Ectodermal cell (in vitro differentiated cells): ENCODE measurements at regions not wholly inside any gene's neighbourhood (a gene's known extent, or its start where the extent isn't known, plus 50 kb on each side); places are given as distances from the start of the nearest gene placed in this dataset.

Experiments
- H3K27ac ChIP-seq: 2 replicates; pipeline ENCODE4 v1.7.0; 2013; ENCODE audit warnings: mild to moderate bottlenecking, low read depth, low read length; ENCODE audit not compliant: insufficient read depth, poor library complexity, severe bottlenecking
- H3K27me3 ChIP-seq: 2 replicates; pipeline ENCODE4 v1.7.0; 2013; ENCODE audit warnings: mild to moderate bottlenecking, low read length; ENCODE audit not compliant: insufficient read depth, control insufficient read depth, poor library complexity, severe bottlenecking
- H3K36me3 ChIP-seq: one replicate; pipeline ENCODE4 v1.7.0; 2013; ENCODE audit warnings: low read length; ENCODE audit not compliant: control insufficient read depth, insufficient read depth
- H3K4me1 ChIP-seq: one replicate; pipeline ENCODE4 v1.7.0; 2013; ENCODE audit warnings: low read length; ENCODE audit not compliant: control insufficient read depth, insufficient read depth
- H3K4me3 ChIP-seq: 2 replicates; pipeline ENCODE4 v1.7.0; 2013; ENCODE audit warnings: low read depth, low read length, control low read depth; ENCODE audit not compliant: insufficient read depth
- H3K9me3 ChIP-seq: 2 replicates; pipeline ENCODE4 v1.7.0; 2013; ENCODE audit warnings: mild to moderate bottlenecking, low read length, moderate library complexity; ENCODE audit not compliant: control insufficient read depth
- WGBS, 2 experiments: methylation state at CpG; one replicate each; pipeline ENCODE4 v1.1.7; 2013; ENCODE audit warnings: missing lambda C conversion rate in 2 of 2; 5-methylcytosine and 5-hydroxymethylcytosine counted together

DNA sequence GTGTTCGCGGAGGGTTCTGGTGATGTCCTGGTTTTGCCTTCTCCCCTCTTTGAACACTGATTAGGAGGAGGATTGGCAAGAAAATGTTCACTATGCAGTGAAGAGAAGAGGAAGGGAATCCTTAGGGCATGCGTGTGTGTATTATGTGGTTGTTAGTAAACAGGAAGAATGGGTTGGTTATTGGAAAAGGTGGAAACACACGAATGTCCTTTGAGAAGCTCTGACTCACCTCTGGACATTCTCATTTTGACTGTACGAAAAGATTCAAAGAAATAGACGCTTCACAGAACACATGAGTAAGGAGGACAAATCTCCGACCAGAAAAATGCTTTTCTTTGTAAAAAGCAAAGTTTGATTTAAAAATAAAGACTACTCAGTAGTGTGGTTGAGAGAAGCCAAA lies 188.8 kb upstream of the PRICKLE2 start:
- H3K27me3 ChIP-seq: no peaks in the 10 kb centered on the region
- H3K27ac ChIP-seq: no peak overlapping the region
- peaks cover 16% of the 10 kb centered on the region for H3K4me1 ChIP-seq
- H3K9me3 ChIP-seq: no peaks in the 10 kb centered on the region
- no peaks in the 10 kb centered on the region for H3K36me3 ChIP-seq
- 96 to 97% methylated on average over 7 of the region's 7 CpGs for WGBS, 2 experiments
- no peak overlapping the region for H3K4me3 ChIP-seq

DNA sequence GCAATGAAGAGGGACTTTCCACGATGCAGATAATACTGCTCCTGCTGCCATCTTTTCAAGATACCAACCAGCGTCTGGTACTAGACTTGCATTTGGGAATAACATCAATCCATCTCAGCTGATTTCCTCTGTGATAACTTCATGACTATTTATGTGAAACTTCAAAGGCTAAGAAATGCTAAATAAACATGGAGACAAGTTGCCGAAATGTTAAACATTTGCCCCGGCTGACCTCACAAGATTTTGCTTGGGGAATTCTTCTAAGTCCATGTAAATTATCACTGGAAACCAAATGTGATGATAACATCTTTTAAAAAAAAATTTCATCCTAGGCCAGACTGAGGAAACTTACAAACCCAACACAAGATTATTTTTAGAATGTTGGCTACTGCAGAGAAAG lies 185.8 kb upstream of the PRICKLE2 start:
- Histone ChIP-seq H3K4me3 (no peak overlapping the region), H3K27ac (no peak overlapping the region), H3K27me3 (no peaks in the 10 kb centered on the region), H3K36me3 (no peaks in the 10 kb centered on the region), H3K9me3 (no peaks in the 10 kb centered on the region), H3K4me1 (peaks cover 7% of the 10 kb centered on the region)
- 96 to 97% methylated on average over 4 of the region's 4 CpGs for WGBS, 2 experiments

DNA sequence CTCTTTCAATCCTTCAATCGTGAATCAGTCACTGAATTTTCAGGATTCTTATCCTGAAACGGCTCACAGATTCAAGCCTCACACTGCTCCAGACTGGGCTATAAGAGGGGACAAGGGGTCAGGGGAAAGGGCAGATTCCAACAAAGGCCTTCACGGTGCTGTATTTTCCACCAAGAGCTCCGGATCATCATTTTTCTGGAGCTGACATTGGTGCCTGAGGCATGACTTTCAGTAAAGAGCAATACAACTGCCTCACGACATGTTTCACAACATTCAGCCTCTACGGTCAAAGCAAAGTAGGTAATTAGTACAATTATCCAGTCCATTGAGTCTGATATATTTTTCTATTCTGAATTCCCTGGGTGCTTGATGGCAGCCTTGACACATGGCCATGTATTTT lies 185.0 kb upstream of the PRICKLE2 start:
- no peaks in the 10 kb centered on the region for H3K27me3 ChIP-seq
- peaks cover 7% of the 10 kb centered on the region for H3K4me1 ChIP-seq
- H3K4me3 ChIP-seq: no peak overlapping the region
- H3K36me3 ChIP-seq: no peaks in the 10 kb centered on the region
- 87 to 90% methylated on average over 6 of the region's 6 CpGs for WGBS, 2 experiments
- no peak overlapping the region for H3K27ac ChIP-seq
- H3K9me3 ChIP-seq: no peaks in the 10 kb centered on the region

DNA sequence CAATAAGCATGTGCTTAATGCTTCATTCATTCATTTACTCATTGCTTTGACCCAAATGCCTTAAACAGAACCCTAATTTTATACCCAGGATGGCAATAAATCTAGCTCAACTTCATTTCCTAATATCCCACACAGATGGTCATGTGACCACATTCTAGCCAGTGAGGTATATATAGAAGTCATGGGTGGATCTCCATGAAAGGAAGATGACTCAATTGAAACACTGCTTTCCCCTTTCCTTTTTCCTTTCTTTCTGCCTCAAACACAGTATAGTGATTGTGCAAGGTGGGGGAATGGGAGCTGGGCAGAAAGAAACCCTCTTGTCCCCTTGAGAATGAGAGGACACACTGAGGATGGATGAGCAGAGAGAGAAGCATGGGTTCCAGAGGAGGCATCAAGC lies 183.5 kb upstream of the PRICKLE2 start:
- peaks cover 7% of the 10 kb centered on the region for H3K4me1 ChIP-seq
- no peaks in the 10 kb centered on the region for H3K36me3 ChIP-seq
- H3K27ac ChIP-seq: no peak overlapping the region
- H3K27me3 ChIP-seq: no peaks in the 10 kb centered on the region
- no peak overlapping the region for H3K4me3 ChIP-seq
- no peaks in the 10 kb centered on the region for H3K9me3 ChIP-seq

DNA sequence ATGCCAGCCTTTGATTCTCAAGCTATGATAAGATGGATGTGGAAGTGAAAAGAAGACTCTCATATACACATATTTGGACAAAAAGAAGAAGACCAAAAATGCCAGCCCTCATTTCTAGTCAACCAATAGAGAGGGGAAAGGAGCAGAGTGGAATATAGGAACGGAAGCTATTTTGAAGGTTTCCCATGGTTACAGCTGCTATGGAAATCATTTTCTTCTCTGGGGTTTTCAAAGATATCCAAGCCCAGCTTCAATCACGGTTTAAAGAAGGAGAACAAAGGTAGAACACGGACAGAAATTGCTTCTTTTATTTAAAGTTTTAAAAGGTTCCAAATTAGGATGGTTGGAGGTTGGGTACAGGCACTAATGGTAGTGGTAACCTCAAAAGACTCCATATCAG lies 181.0 kb upstream of the PRICKLE2 start:
- 86 to 92% methylated on average over 3 of the region's 3 CpGs for WGBS, 2 experiments
- no peaks in the 10 kb centered on the region for H3K9me3 ChIP-seq
- H3K4me3 ChIP-seq: no peak overlapping the region

DNA sequence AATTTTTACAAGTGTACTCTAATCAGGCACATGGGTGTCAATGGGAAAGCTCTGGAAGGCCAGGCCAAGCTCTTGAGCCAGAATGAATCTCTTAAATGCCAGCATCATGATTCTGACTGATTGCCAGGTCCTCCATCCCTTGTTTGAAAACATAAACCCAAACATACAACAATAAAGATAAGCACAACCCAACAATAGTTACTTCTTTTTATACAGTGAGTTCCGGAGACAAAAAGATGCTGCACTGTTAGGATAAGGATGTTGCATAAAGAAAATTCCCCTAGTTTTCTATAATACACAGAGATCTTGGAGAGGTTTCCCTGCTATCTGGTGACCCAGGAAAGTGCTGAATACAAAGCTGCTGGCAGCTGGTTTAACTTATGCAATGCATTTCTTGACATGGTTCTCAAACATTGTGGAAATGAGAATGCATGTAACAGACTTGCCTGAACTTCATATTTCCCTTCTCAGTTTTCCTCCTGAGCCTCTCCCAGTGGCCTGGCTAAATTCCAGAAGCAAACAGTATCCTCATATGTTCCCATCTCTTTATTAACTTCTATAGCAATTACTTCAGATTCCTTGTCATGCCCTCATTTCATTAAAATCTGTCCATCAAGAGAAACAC lies 180.1 kb upstream of the PRICKLE2 start:
- H3K4me1 ChIP-seq: peaks cover 7% of the 10 kb centered on the region
- no peak overlapping the region for H3K4me3 ChIP-seq
- H3K27ac ChIP-seq: no peak overlapping the region
- no peaks in the 10 kb centered on the region for H3K9me3 ChIP-seq
- no peaks in the 10 kb centered on the region for H3K36me3 ChIP-seq
- WGBS, 2 experiments: 100% methylated on average over 1 of the region's 1 CpG; no CpG with 5 or more reads in 1 of the 2 experiments
- no peaks in the 10 kb centered on the region for H3K27me3 ChIP-seq

More for the DNA sequence above, 181.0 kb upstream of the PRICKLE2 start:
- Histone ChIP-seq H3K36me3 (no peaks in the 10 kb centered on the region), H3K27ac (no peak overlapping the region), H3K27me3 (no peaks in the 10 kb centered on the region), H3K4me1 (peaks cover 7% of the 10 kb centered on the region)

DNA sequence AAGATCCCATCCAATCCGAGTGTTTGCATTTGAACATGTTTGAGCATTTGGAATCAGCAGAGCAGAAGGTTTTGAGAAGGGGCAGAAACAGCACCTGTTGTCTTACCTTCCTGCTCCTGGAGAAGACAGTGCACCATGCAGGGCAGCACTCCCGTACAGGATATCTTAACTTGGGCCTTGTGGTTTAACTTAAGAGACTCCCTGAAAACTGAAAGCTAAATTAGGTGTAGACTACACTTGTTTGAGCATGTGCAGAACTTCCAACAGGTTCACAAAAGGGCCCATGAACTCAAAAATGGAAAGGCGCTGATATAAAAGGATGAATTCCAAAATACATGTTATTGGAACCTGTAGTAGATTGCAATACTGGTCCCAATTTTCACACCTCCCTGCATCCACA lies 175.4 kb upstream of the PRICKLE2 start:
- Histone ChIP-seq H3K27me3 (no peaks in the 10 kb centered on the region), H3K36me3 (no peaks in the 10 kb centered on the region), H3K27ac (no peak overlapping the region), H3K4me1 (no peaks in the 10 kb centered on the region), H3K9me3 (no peaks in the 10 kb centered on the region), H3K4me3 (no peak overlapping the region)
- 90 to 92% methylated on average over 3 of the region's 3 CpGs for WGBS, 2 experiments

DNA sequence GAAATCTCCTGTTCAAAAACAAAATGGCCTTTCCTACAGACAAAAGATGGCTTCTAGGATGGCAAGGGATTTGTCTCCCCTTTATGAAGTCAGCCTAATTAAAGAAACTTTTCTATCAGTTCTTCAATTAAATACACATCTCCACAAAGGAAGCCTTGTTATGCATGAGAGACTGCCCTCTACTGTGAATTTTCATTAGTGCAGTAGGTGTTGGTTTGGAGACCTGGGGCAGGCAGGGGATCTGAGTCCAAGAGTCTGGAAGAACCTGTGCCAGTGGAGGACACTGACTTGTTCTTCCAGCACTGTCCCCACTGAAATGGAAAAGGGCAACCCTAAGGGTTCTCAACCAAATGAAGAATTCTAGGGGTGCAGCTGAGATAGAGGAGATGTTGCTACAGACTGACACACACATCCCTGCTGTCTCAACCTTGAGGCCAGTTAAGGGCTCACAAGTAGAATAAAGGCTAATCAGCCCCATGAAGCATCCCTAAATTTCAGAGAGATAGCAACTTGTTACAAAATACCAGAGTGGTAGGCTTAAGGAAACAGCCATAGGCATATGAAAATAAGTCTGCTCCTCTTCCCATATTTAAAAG lies 174.0 kb upstream of the PRICKLE2 start:
- H3K4me1 ChIP-seq: no peaks in the 10 kb centered on the region
- H3K36me3 ChIP-seq: no peaks in the 10 kb centered on the region
- H3K27me3 ChIP-seq: no peaks in the 10 kb centered on the region
- H3K4me3 ChIP-seq: no peak overlapping the region
- no peak overlapping the region for H3K27ac ChIP-seq
- no peaks in the 10 kb centered on the region for H3K9me3 ChIP-seq

DNA sequence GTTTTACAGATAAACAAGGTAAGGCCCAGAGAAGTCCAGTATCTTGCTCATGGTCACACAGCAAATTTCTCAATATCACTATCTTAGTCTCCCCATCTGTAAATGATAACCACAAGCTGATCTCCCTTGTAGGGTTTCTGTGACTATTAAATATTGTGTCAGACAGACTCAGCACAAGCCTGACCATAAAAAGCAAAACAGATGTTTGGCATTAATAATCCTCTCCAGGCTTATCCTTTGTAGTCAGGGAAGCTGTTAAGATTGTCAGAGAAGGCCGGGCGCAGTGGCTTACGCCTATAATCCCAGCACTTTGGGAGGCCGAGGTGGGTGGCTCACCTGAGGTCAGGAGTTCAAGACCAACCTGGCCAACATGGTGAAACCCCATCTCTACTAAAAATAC lies 173.2 kb upstream of the PRICKLE2 start:
- H3K27me3 ChIP-seq: no peaks in the 10 kb centered on the region
- no peaks in the 10 kb centered on the region for H3K4me1 ChIP-seq
- no peak overlapping the region for H3K4me3 ChIP-seq
- no peak overlapping the region for H3K27ac ChIP-seq
- H3K9me3 ChIP-seq: no peaks in the 10 kb centered on the region
- no peaks in the 10 kb centered on the region for H3K36me3 ChIP-seq
- 93 to 94% methylated on average over 4 of the region's 4 CpGs for WGBS, 2 experiments

DNA sequence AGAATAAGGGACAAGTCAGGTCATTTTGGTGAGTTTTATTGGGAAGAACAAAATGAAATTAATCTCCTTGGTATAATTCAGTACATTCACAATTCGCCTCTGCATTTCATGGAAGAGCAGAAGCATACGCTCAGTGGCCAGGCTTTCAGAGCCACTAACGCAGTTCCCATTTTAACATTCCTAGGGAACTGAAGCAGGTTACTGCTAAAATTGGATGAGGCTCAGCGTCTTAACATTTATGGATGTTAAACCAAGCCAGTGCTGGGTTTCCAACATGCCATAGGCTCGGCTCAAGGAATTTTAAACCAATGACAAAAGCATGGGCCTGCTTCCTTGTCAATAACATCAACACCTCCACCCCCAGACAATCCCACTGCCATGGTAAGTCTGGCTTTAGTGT lies 172.7 kb upstream of the PRICKLE2 start:
- WGBS, 2 experiments: 89 to 90% methylated on average over 5 of the region's 5 CpGs
- H3K9me3 ChIP-seq: no peaks in the 10 kb centered on the region
- no peaks in the 10 kb centered on the region for H3K27me3 ChIP-seq
- no peak overlapping the region for H3K27ac ChIP-seq
- no peaks in the 10 kb centered on the region for H3K36me3 ChIP-seq
- H3K4me1 ChIP-seq: no peaks in the 10 kb centered on the region
- no peak overlapping the region for H3K4me3 ChIP-seq

DNA sequence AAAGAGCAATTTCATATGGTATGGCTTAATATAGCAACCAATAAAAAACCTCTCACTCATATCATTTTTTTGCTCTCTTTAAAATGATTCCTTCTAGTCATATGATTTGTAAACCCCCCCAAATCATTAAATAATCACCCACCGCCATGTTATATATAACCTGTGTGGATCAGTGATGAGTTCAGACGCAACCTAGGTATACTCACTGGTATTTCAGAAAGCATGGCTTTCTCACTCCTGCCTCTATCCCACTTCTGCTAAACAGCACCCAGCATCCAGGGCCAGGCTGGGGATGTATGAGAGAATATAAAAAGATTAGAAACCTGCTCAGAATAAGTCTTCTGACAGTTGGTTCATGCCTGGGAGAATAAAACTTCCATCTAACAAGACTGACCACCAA lies 172.3 kb upstream of the PRICKLE2 start:
- no peaks in the 10 kb centered on the region for H3K27me3 ChIP-seq
- no peak overlapping the region for H3K27ac ChIP-seq
- H3K36me3 ChIP-seq: no peaks in the 10 kb centered on the region
- 73 to 80% methylated on average over 1 to 2 of the region's 2 CpGs for WGBS, 2 experiments
- H3K9me3 ChIP-seq: no peaks in the 10 kb centered on the region
- H3K4me3 ChIP-seq: no peak overlapping the region
- no peaks in the 10 kb centered on the region for H3K4me1 ChIP-seq
